ENCODE measurements at regions not wholly inside any gene's neighbourhood (a gene's known extent, or its start where the extent isn't known, plus 50 kb on each side); places are given as distances from the start of the nearest gene placed in this dataset.

DNA sequence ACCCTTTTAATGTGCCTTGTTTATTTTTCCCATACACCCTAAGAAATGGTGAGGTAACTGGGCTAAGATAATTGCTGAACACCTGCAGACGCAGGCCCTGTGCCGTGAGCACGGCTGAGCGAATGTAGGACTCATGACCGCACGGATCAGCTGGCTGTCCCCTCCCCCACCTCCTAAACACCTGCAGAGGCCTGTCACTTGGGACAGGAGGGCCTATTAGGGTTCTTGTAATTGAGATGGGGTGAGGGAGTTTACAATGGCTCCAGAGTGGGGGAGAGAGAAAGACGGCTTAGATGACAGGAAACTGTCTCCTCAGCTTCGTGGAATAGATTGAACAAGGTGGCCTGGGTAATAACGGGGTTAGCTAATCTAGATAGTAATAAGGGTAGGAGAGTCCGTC lies 291.7 kb upstream of the HABP2 start:
- DNase-seq: no peak

DNA sequence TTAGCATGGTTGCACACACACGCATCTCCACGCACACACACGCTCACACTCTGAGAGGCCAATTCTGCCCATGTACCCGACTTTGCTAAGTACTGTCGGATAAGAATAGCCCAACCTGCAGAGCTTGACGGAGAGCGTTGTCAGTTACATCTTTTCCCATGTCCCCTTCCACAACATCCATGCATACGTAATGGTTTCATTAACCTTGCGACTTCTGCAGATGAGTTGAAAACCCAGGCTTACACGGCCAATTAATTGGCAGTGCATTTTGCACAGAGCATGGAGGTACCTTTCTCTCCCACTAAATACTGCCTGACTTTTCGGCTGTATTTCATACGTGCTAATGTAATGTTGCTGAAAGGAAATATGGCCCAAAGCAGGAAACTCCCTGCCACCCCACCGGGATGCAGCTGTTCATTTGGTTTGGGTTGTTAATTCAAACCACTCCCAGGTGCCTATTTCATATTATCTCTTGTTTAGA lies 291.2 kb upstream of the HABP2 start:
- no peak for DNase-seq

GRCh38 chr10:113263056-113263455 lies 289.8 kb upstream of the HABP2 start:
- no peak for DNase-seq

- DNase-seq: no peak
Measured at GRCh38 chr10:113264333-113265131, 288.3 kb upstream of the HABP2 start.

GRCh38 chr10:113266147-113266546 lies 286.7 kb upstream of the HABP2 start:
- no peak for DNase-seq

GRCh38 chr10:113267619-113268562 lies 285.0 kb upstream of the HABP2 start:
- DNase-seq: no peak

DNA sequence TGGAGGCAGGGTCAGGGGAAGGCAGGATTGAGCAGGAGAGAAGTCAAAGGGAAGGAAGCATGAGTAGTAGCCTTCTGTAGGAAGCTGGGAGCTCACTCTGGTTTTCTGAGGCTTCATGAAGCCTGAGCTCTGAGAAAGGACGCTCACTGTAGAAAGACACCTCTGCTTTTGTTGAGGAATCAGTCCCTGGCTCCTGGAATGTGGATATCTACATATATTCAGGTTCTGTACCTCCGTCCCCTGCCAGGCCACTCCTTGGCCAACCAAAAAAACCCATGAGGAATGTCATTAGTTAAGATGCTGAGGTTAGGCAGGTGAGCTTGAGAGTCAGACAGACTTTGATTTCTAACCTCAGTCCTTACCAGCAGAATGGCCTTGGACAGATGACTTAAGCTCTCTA lies 283.5 kb upstream of the HABP2 start:
- DNase-seq: no peak

- DNase-seq: no peak
Measured at GRCh38 chr10:113272511-113272910, 280.3 kb upstream of the HABP2 start.

DNA sequence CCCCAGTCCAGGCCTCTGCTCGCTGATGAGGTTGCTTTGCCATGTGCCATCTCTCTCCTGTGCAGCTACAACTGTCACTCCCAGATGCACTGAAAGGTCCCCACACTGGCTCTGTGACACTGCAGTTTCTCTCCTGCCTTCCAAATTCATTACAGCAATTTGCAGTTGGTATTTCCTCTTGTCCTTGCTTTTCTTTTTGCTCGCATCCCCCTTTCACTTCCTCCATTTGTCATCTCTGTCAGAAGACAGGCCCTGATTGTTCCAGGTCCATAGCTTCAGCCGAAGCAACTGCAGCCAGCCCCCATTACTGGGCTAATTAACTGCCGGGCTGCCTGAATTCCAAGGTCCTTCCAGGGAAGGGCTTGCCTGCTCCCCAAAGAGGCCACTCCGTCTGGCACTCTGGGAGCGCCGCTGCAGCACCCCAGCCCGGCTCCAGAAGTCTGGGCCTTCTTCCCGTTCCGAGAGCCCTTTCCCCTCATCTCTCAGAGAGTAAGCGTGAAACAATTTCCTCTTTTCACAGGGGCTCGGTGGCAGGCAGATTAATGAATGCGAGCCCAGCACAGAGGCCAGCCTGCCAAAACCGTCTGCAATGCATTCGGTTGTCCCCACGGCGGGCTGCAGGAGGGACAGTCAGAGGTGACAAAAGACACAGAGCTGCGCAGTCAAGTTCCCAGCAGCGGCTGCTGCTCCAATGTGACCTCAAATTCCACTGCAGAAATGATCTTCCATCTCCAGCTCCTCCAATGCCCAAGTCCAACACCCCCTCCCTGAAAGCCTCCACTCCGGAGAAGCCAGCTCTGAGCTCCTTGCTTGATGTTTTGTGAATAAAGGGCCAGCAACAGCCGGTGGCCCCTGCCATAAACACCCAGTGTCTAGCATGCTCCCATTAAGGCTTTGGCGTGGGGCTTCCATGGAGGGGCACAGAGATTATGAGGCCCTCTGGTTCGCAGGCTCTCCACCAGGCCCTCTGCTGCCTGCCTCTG lies 279.4 kb upstream of the HABP2 start:
- DNase-seq: no peak

DNA sequence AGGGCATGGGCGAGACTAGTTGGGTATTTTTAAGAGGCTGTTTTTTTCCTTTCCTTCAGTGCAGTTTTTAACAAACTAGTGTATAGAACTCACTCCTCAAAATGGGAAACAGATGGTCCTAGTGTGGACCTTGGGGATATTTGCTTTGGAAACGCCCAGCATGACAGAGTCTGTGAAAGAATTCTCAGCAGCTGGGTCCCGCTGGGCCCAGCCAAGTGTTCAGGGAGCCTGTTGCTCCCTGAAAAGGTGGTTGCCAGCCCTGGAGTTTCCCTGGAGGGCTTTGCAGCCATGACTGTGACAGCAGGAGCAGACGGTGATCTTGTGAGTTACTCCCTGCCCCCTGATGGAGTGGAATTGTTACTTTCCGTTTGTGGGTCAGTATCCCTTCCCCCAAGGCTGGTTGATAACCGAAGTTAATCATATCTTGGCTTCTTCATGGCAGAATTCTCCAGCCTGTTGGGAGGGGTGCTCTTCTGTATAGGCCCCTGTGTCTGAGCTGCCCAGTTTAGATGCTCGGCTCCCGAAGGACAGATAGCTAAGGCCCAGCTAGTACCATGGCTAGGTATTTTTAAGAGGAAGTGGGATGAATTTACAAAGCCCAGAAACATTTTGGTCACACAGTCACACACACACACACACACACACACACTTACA lies 278.6 kb upstream of the HABP2 start:
- DNase-seq: no peak

DNA sequence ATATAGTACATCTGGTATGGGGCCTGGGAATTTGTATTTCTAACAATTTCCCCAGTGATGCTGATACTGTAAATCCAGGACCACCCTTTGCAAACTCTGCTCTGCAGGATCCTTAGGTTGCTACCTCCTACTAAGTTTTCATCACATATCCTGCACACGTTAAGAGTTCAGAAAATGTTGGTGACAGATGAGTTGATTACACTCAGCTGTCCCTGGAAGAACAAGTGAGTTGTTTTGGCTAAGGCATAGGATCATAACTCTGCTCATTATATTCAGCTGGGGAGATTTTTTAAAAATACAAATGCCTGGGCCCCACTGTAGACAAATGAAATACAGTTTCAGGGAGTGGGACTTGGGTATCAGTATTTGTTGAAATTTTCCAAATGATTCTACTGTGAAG lies 274.6 kb upstream of the HABP2 start:
- DNase-seq: no peak

DNA sequence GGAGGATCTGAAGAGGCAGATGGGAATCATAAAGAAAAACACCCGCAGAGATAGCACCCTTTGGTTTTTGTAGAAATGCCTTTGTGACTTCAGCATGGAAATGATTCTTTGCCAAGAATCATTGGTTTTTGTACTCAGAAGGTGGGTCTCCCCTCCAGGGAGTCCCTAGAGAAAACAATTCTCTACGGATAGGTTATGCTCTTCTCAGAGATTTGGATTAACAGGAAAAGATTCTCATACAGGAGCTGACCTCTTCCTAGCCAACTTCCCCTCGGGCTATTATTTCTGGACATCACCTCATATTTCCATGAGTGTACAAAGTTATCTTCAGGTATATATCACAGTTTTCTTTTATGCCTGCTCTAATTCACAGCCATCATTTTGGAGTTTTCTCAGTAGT lies 274.2 kb upstream of the HABP2 start:
- DNase-seq: no peak

- no peak for DNase-seq
Measured at GRCh38 chr10:113279262-113279661, 273.6 kb upstream of the HABP2 start.

DNA sequence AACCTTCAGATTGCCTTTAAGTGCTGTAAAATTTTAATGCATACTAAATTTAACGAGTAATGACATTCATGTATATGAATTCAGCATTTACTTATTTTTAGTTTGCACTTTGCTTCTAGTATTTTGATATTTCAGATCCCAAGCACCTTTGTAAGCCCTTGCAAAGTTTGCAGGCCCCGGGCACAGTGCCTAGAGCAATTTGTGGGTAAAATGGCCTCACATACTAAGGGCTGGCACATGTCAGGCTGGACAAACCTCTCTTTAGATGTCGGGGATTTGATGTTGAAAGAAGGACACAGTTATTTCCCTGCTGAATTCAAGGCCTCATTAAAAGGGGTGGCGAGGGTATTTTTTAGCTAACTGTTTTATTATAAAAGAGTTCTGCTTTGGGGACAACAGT lies 270.3 kb upstream of the HABP2 start:
- DNase-seq: no peak

- DNase-seq: no peak
Measured at GRCh38 chr10:113283189-113283588, 269.7 kb upstream of the HABP2 start.

GRCh38 chr10:113284635-113285034 lies 268.2 kb upstream of the HABP2 start:
- no peak for DNase-seq

- DNase-seq: no peak
Measured at GRCh38 chr10:113285305-113285704, 267.5 kb upstream of the HABP2 start.

DNA sequence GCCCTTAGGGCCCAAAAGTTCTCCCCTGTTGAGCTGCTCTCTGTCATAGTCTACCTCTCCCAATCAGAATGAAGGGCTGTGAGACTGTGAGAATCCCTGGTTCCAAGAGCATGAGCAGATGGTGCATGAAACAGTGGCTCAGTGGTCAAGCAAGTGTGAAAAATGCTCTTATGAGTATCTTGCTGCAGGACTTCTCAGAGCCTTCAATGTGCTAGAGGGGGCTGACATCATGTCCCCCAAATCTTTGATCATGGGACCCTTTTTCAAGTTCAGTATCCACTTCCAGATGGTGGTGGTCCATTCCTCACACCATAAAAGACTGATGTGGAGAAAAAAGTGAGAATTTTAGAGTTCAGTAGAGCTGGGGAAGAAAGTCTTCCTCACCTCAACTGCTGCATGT lies 265.3 kb upstream of the HABP2 start:
- DNase-seq: no peak

DNA sequence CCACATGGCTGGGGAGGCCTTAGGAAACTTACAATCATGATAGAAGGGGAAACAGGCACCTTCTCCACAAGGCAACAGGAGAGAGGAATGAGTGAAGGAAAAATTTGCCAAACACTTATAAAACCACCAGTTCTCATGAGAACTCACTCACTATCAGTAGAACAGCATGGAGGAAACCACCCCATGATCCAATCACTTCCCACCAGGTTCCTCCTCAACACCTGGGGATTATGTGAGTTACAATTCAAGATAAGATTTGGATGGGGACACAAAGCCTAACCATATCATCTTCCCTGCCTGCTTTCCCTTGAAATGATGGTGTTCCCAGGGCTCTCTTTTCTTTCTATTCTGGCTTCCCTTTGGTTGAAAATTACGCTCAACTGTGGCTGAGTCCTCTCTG lies 262.7 kb upstream of the HABP2 start:
- no peak for DNase-seq

- no peak for DNase-seq
Measured at GRCh38 chr10:113291413-113291812, 261.4 kb upstream of the HABP2 start.

- no peak for DNase-seq
Measured at GRCh38 chr10:113292086-113292485, 260.8 kb upstream of the HABP2 start.

DNA sequence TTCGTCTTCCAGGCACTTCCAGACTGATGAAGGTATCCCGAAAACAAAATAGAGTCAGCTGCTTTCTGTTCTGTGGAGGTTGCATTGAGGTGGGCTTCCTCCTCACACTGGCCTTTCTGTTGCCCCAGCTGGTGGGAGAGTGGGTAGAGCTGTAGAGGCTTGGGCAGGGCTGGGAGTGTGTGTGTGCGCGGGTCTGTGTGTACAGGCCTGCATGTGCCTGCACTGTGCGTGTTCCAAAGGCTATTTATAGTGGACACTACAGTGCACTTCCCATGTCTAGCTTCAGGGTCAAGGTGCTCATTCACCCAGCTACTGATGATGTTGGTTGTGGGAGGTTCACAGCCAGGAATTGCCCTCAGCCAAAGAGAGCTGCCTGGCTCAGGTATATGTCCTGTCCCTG lies 260.1 kb upstream of the HABP2 start:
- no peak for DNase-seq

Data from T1000 (cell line).